Sigmoid colon (tissue), 6 donors: ENCODE measurements at regions not wholly inside any gene's neighbourhood (a gene's known extent, or its start where the extent isn't known, plus 50 kb on each side); places are given as distances from the start of the nearest gene placed in this dataset.

Source experiments
- DNase-seq: peaks from one replicate; pipeline ENCODE4 v3.0.0-alpha.2; 2019
- H3K27ac ChIP-seq, 4 donors: fragments of 200-600 bp; sonication (generic); one replicate each; pipeline ENCODE4 v1.5.1; 2016 to 2019; ENCODE audit warnings: mild to moderate bottlenecking in 1 of 4
- H3K27me3 ChIP-seq, 3 donors: fragments of 200-600 bp; sonication (generic); one replicate each; pipeline ENCODE4 v1.5.1; 2019; ENCODE audit warnings: mild to moderate bottlenecking in 1 of 3
- H3K36me3 ChIP-seq, 4 donors: fragments of 200-600 bp; sonication (generic); one replicate each; pipeline ENCODE4 v1.5.1; 2016 to 2019
- H3K4me1 ChIP-seq, 4 donors: fragments of 200-600 bp; sonication (generic); one replicate each; pipeline ENCODE4 v1.5.1; 2017 to 2019
- H3K4me3 ChIP-seq, 4 donors: fragments of 200-600 bp; sonication (generic); one replicate each; pipeline ENCODE4 v1.5.1; 2017 to 2019; ENCODE audit warnings: mild to moderate bottlenecking in 2 of 4, moderate library complexity in 1 of 4
- H3K9me3 ChIP-seq, 4 donors: fragments of 200-600 bp in 3 of 4; sonication (generic) in 3 of 4; one replicate each; pipeline versions ENCODE4 v1.5.1 to v1.6.1; 2013 to 2019
- EP300 ChIP-seq, 4 donors: sonication (generic); formaldehyde crosslinking; IDR thresholded peaks; one replicate each; pipeline ENCODE4 v1.6.1; 2017; ENCODE audit warnings: antibody characterized with exemption in 4 of 4
- POLR2A ChIP-seq, 2 donors: fragments of 450-650 bp; IDR thresholded peaks; one replicate each; pipeline ENCODE4 v1.6.1; 2016; ENCODE audit warnings: antibody characterized with exemption in 2 of 2, mild to moderate bottlenecking in 2 of 2, moderate library complexity in 2 of 2
- POLR2AphosphoS5 ChIP-seq, 4 donors: sonication (generic); formaldehyde crosslinking; IDR thresholded peaks; one replicate each; pipeline ENCODE4 v1.6.1; 2017; ENCODE audit warnings: antibody characterized with exemption in 4 of 4
- WGBS, 2 donors: extraction: QIAGEN DNeasy Blood & Tissue Kit; methylation state at CpG; one replicate each; pipeline ENCODE4 v1.1.7; 2013; 5-methylcytosine and 5-hydroxymethylcytosine counted together
- intact Hi-C: fragments of 100-400 bp; cut with DNase I; formaldehyde crosslinking; loops from one replicate; pipeline ENCODE4 v1.15.1; 2023
- TF ChIP-seq, protein P1 (sequence below), 4 experiments: fragments of 450-650 bp in 3 of 4; fragments of 200-600 bp in 1 of 4; IDR thresholded peaks; one replicate each; pipeline ENCODE4 v1.5.1; 2016 to 2019; ENCODE audit warnings: antibody characterized with exemption in 4 of 4, mild to moderate bottlenecking in 3 of 4, moderate library complexity in 2 of 4
- donor health status: healthy with polysubstance abuse.
- donor health status: healthy.

DNA sequence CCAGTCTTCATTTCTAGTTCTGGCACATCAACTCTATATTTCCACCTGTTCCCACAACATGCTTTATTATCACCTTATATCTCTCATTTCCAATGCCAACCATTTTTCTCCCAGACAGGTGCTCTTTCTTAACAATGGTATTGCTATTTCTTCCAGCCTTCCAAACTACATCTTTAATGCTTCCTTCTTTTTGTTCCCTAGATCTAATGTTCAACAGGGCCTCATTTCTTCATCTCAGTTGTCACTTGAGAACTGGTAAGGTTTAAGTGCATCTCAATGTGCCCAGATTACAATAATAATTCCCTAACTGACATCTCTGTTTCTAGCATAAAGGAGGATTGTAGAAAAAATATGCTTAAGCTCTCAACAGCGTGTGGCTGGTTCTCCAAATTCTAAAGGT lies 272.6 kb downstream of the COX7C start:
- Histone ChIP-seq H3K27ac (no peak overlapping the region), H3K4me3 (no peak overlapping the region), H3K36me3 (no peaks in the 10 kb centered on the region), H3K27me3 (no peaks in the 10 kb centered on the region), H3K4me1 (no peaks in the 10 kb centered on the region), H3K9me3 (no peaks in the 10 kb centered on the region)
- no peak for TF ChIP-seq POLR2A (IDR thresholded peaks at IDR 0.05)
- TF ChIP-seq EP300 (IDR thresholded peaks at IDR 0.05) = no peak
- no peak for TF ChIP-seq POLR2AphosphoS5 (IDR thresholded peaks at IDR 0.05)
- TF ChIP-seq, protein P1, sequence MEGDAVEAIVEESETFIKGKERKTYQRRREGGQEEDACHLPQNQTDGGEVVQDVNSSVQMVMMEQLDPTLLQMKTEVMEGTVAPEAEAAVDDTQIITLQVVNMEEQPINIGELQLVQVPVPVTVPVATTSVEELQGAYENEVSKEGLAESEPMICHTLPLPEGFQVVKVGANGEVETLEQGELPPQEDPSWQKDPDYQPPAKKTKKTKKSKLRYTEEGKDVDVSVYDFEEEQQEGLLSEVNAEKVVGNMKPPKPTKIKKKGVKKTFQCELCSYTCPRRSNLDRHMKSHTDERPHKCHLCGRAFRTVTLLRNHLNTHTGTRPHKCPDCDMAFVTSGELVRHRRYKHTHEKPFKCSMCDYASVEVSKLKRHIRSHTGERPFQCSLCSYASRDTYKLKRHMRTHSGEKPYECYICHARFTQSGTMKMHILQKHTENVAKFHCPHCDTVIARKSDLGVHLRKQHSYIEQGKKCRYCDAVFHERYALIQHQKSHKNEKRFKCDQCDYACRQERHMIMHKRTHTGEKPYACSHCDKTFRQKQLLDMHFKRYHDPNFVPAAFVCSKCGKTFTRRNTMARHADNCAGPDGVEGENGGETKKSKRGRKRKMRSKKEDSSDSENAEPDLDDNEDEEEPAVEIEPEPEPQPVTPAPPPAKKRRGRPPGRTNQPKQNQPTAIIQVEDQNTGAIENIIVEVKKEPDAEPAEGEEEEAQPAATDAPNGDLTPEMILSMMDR (IDR thresholded peaks at IDR 0.05) = no peak
- WGBS, 2 donors = 39 to 72% methylated on average over 1 of the region's 1 CpG
- intact Hi-C loops = no loop called here
- no peak for DNase-seq

DNA sequence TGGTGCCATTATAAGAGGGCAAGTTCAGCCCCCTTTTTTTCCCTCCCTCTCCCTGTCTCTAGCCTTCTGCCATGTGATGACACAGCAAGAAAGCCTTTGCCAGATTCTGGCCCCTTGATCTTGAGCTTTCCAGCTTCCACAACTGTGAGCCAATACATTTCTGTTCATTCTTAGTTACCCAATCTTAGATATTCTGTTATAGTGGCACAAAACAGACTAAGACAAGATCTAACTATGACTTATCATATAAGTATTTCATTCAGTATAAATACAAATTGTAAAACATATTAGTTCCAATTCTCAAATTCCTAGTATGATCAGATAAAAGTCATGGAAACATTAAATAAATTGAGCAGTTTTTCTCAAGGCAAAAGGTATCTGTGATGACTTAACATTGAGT lies 276.3 kb downstream of the COX7C start:
- TF ChIP-seq POLR2A (IDR thresholded peaks at IDR 0.05) (no peak), EP300 (IDR thresholded peaks at IDR 0.05) (no peak), POLR2AphosphoS5 (IDR thresholded peaks at IDR 0.05) (no peak)
- TF ChIP-seq, protein P1 (IDR thresholded peaks at IDR 0.05) = no peak
- Histone ChIP-seq H3K9me3 (no peaks in the 10 kb centered on the region), H3K27me3 (no peaks in the 10 kb centered on the region), H3K27ac (no peak overlapping the region), H3K36me3 (no peaks in the 10 kb centered on the region), H3K4me3 (no peak overlapping the region), H3K4me1 (no peaks in the 10 kb centered on the region)
- intact Hi-C loops = no loop called here
- no peak for DNase-seq

DNA sequence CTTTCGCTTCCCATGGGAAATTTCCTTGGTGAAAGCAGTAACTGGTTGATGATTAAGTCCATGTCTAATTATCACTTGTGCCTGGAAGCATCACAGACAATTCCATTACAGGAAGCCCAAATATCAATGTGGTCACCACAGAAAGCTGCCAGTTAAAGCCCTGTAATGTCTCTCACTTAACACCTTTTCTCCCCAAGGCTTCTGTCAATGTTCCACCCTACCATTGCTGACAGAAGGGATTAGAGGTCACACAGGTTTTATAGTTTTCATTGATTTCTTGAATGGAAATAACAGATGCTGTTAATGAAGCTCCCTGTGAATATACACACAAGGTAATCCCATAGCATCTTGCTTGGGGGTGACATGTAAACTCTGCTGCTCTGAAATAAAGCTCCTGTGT lies 279.2 kb downstream of the COX7C start:
- Histone ChIP-seq H3K4me1 (no peaks in the 10 kb centered on the region), H3K36me3 (no peaks in the 10 kb centered on the region), H3K27ac (no peak overlapping the region), H3K4me3 (no peak overlapping the region), H3K9me3 (no peaks in the 10 kb centered on the region), H3K27me3 (no peaks in the 10 kb centered on the region)
- WGBS, 2 donors = 90 to 93% methylated on average over 1 of the region's 1 CpG
- TF ChIP-seq, protein P1 (IDR thresholded peaks at IDR 0.05) = no peak
- TF ChIP-seq POLR2A (IDR thresholded peaks at IDR 0.05) (no peak), EP300 (IDR thresholded peaks at IDR 0.05) (no peak), POLR2AphosphoS5 (IDR thresholded peaks at IDR 0.05) (no peak)
- intact Hi-C loops = no loop called here
- DNase-seq = no peak

DNA sequence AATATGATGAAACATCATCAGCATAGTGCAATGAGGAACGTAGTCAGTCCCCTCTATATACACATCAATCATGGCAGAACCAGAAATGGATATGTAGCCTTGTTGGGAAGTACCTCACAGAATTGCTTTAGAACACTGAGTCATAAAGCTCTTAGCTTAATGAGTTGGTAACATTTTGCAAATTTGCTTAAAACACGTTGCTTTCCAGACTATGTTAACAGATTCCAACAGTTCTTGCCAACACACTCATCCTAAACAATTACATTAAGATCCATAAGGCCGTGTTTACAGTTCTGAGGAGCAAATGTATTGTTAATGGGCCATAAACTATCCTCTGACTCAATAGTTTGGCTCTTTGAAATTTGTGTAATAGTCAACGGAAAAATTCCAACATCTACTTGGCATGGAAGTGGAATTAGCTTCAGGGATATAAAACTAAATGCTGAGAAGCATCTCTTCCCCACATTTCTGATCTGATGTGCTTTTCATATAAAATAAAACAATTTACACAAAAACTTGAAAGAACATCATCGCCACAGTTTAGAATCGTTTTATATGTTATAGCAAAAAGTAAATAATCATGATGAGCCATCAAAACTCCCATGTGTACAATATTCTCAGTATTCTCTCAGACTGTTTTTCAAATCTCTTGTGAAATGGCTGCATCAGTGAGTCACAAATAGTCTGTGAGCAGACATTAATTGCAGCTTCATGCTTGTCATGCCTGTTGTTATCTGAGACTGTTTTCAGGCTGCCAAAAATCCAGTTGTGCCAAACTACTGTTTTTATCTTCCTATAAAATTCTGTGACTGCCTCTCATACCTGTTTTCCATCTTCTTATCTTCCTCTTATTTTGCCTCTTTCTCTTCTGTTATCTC lies 291.9 kb downstream of the COX7C start:
- Histone ChIP-seq H3K9me3 (no peaks in the 10 kb centered on the region), H3K4me3 (no peak overlapping the region), H3K27ac (peak overlapping the region in 2 of 4 donors; percentile 5 to 17), H3K27me3 (no peaks in the 10 kb centered on the region), H3K4me1 (peaks cover 0 to 9% (median 4%) of the 10 kb centered on the region in 4 donors), H3K36me3 (no peaks in the 10 kb centered on the region)
- TF ChIP-seq, protein P1 (IDR thresholded peaks at IDR 0.05) = no peak
- TF ChIP-seq POLR2A (IDR thresholded peaks at IDR 0.05) (no peak), POLR2AphosphoS5 (IDR thresholded peaks at IDR 0.05) (no peak), EP300 (IDR thresholded peaks at IDR 0.05) (no peak)
- intact Hi-C loops = no loop called here
- 41 to 54% methylated on average over 6 of the region's 6 CpGs for WGBS, 2 donors
- DNase-seq = no peak
